GM18909 (cell line): ENCODE measurements at regions not wholly inside any gene's neighbourhood (a gene's known extent, or its start where the extent isn't known, plus 50 kb on each side); places are given as distances from the start of the nearest gene placed in this dataset.
"Not testable (repeated sequence)": the region's sequence is repeated elsewhere in the genome, so short reads cannot be mapped to it uniquely, and the experiment has no call there.

Experiments
- ATAC-seq: cut with Tn5 transposase; IDR thresholded peaks from one replicate; pipeline ENCODE4 v1.9.1; 2021; ENCODE audit warnings: mild to moderate bottlenecking; ENCODE audit not compliant: unreplicated experiment, poor library complexity

GRCh38 chr2:23055251-23055650 is 329.7 kb upstream of the KLHL29 start:
- ATAC-seq, result no peak

DNA sequence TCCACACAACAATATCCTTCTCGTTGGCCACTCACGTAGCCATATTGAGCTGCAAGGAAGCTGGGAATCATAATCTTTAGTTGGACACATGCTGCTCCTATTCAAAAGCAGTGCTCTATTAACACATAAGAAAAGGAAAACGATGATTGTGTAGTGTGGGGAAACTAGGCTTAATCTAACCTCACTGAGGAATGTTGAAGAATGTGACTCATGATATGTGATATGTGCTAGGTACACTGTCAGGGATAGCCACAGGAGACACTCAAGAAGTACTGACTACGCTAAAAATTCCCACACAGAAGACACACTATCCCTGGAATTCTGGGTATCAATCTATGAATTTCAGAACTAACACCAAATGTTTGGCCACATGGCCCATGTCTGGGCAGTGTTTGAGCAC is 328.1 kb upstream of the KLHL29 start:
- ATAC-seq, result not testable (repeated sequence)

DNA sequence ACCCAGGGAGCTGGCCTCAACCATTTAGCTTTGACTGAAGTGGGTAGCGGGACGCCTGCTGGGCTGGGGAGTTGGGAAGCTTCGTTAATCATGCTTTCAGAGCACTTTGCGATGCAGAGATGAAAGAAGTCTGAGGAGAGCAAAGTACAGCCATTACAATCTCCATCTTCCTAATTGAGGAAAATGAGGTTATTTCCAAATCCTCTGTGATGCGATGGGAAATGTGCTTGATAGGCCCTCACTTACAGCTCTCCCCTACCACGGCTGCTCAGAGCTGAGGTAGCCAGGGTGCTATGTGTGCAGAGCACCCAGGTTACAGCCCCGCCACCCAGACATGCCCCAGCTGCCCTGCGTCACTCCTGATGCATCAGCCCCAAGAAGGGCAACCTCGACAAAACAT is 326.5 kb upstream of the KLHL29 start:
- no peak for ATAC-seq

GRCh38 chr2:23065210-23065609 is 319.8 kb upstream of the KLHL29 start:
- ATAC-seq, result no peak

GRCh38 chr2:23065936-23066335 is 319.0 kb upstream of the KLHL29 start:
- ATAC-seq, result no peak

- no peak for ATAC-seq
These were observed 318.3 kb upstream of the KLHL29 start for GRCh38 chr2:23066686-23067085.

GRCh38 chr2:23069156-23069555 is 315.8 kb upstream of the KLHL29 start:
- no peak for ATAC-seq

DNA sequence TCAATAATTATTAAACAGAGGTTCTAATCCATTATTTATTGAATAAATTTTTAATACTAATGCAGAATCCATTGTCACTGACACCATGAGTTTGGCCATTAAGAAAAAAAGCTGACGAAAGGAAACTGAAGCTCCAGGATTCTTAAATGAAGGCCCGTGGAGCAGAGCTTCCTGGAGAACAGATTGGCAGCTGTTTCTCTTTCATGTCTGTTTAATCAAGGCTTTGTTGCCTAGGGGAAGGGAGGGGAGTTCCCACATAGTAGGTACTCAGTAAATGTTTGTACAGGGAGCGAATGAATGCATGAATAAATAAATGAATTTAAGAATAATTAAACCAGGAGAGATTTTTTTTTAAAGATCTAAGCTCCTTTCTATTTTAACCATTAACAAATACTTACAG is 315.1 kb upstream of the KLHL29 start:
- no peak for ATAC-seq

- ATAC-seq, result no peak
These were observed 311.9 kb upstream of the KLHL29 start for GRCh38 chr2:23073056-23073455.

DNA sequence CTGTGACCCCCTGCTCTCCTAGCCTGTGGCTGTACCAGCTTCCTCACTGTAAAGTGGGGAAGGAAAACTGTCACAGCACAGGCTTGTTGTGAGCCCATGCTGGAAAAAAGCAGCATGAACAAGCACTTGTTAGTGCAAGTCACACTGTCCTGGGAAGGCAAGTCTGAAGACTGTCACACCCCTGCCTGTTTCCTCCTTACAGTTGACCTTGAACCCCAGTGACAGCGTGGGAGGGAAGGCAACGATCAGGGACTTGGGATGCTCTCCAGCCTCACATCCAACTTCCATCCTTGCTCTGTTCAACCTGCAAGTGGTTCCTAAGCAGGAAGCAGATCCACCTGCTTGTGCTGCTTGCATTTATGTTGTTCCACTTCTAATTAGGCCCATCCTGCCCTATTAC is 311.3 kb upstream of the KLHL29 start:
- no peak for ATAC-seq

DNA sequence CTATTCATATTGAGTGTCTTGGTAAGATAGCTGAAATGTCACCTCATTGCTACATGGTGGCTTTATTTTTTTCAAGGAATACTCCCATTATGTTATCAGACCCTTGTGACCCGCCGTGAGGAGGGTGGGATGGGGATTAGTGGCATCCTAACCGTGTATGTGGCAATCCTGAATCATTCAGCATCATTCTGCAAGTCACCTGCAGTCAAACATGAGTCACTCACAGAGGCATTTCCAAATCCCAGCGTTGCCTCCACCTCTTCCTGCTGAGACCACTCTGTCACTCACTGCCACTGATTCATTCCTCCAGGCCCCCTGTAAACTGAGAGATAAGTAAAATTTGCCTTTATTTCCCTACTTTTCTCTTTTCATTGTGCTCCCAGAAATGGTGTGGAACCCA is 307.4 kb upstream of the KLHL29 start:
- no peak for ATAC-seq

- ATAC-seq, result no peak
These were observed 306.1 kb upstream of the KLHL29 start for GRCh38 chr2:23078784-23079434.

DNA sequence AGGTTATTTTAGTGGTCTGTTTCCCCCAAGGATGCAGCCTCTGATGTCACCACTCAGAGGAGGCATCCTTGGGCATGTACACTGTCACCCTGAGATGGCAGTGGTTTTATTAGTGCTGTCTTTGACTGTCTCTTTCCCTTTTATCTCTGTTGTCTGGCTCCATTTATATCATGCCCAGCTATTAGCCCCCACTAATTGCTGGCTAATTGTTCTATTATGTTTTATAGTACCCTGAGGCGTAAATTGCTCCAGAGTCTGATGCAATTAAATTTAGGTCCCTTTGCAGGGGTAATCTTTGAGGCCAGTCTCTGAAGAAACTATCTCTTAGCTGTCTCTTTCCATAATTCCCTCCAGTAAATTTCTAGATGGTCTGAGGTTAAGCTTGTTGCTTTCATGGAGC is 301.0 kb upstream of the KLHL29 start:
- ATAC-seq, result no peak

DNA sequence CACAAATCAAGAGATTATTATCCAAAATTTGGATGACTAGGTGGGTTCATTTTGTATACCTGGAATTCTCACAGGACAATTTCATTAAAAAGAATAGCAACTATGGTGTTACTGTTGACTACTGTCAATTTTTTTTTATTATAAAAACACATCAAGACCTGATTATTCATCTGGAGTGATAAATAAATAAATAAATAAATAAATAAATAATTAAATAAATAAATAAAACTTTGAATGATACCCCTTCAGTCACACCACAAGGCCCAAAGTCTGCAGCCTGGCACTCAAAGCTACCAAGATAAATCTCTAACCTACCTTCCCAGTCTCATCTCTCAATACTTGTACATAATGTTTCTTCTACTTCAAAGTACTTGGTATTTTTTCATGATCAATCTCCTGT is 294.0 kb upstream of the KLHL29 start:
- no peak for ATAC-seq

- no peak for ATAC-seq
These were observed 293.1 kb upstream of the KLHL29 start for GRCh38 chr2:23091900-23092299.

- ATAC-seq, result no peak
These were observed 292.1 kb upstream of the KLHL29 start for GRCh38 chr2:23092831-23093230.

- no peak for ATAC-seq
These were observed 291.5 kb upstream of the KLHL29 start for GRCh38 chr2:23093513-23093912.

DNA sequence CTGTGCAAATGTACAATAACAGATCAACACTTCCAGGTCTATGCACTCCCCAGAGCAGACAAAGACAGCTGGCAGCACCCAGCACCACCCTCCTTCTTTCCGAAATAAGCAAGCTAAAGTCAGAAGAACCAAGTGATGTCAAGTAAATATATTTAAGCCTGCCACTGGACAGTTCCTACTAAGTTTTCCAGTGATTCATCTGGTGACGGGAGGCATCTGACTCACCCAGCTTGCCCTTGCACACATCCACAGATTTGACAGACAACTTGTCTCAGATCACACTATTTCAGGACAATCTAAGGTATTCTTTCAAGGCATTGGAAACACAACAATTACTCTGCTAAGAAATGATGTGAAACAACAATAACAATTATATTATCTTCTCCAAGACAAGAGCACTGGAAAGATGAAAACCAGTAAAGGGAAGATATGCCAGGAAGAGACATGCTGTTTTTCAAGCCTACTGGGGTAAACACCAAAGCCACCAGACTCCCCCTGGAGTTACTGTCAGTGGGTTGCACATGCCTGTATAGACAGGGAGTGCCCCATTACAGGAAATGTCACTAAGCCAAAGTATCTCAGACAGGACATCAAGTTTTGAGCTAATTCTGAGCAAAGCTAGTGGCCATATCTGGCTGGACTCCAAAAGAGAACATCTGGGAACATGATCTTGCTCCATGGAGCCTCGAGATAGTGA is 287.9 kb upstream of the KLHL29 start:
- no peak for ATAC-seq

DNA sequence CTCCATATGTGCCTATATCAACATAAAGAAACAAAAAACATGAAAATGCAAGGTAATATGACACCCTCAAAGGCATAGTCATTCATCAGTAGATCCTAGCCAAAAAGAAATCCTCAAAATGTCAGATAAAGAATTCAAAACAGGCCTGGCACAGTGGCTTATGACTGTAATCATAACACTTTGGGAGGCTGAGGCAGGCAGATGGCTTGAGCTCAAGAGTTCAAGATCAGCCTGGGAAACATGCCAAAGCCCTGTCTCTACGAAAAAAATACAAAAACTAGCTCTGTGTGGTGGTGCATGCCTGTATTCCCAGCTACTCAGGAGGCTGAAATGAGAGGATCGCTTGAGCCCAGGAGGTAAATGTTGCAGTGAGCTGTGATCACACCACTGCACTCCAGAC is 284.6 kb upstream of the KLHL29 start:
- no peak for ATAC-seq

GRCh38 chr2:23106242-23106785 is 278.7 kb upstream of the KLHL29 start:
- ATAC-seq, result no peak

DNA sequence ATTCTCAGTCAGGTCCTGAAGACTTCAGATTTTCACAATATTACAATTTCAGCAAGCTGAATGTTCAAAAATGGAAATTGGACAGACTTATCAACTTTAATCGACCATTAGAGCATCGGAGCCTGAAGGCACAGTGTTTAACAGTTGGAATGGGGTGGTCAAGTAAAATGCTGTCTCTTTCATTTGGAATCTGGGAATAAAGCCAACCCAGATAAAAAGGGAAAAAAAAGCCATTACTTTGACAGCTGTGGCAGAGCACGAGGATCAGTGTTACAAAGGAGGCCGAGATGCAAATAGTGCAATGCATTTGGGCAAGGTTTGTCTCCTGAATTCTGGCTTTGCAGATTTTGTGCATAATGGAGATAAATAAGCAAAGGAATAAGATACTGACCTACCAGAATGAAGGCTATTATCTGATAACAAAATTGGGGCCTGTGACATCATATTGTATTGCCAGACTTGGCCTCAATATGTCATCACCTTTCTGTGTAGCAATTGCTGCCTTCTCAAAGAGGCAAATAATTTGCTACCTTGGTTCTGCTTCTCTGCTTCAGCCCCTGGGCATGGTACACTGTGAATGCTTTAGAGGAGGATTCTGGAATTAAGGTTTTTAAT is 277.5 kb upstream of the KLHL29 start:
- ATAC-seq, result no peak

DNA sequence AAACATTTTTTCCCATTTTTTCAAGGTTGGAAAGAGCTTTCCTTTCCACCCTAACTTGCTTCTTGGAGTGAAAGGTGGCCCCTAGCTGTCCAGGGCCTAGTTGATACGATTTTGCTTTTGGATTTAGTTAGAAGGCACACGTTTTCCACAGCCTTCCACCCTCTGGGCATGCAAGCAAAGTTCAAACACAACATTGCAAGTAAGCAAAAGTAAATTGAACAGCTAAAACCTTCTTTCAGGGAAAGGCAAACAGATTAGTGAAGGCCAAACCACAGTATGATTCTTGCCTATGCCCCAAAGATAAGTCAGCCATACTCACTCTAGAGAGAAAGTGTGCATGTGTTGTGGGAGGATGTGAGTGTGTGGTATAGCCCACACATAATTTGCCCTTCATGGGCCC is 273.7 kb upstream of the KLHL29 start:
- no peak for ATAC-seq
